ENCODE measurements at regions not wholly inside any gene's neighbourhood (a gene's known extent, or its start where the extent isn't known, plus 50 kb on each side); places are given as distances from the start of the nearest gene placed in this dataset.

DNA sequence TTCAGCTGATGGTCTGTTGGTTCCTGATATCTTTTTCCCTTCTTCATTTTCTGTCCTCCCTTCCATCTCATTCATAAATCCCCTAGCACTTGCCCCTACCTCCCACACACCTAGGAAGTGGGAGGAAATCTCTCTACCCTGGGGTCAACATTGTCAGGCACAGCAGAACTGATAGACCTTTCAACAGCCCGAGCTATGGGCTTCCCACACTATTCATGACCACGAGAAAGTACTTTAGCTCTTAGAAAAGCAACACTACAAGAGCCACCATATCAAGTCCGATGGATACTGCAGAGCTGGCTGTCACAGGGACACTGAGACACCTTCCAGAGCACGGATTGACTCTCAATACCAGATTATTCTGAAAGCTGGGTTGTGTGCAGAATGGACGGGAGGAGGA lies 180.6 kb upstream of the NEBL start:
- H3K27me3 Mint-ChIP-seq (ENCODE audit: insufficient read depth, unreplicated experiment): no peaks in the 10 kb centered on the region
- peaks cover 25% of the 10 kb centered on the region for H3K4me1 Mint-ChIP-seq (ENCODE audit: insufficient read depth, unreplicated experiment)
- H3K36me3 Mint-ChIP-seq (ENCODE audit: insufficient read depth, unreplicated experiment): peaks cover 6% of the 10 kb centered on the region
- no peak overlapping the region for H3K27ac Mint-ChIP-seq (ENCODE audit: low read depth, unreplicated experiment)
- TF ChIP-seq, protein P1, sequence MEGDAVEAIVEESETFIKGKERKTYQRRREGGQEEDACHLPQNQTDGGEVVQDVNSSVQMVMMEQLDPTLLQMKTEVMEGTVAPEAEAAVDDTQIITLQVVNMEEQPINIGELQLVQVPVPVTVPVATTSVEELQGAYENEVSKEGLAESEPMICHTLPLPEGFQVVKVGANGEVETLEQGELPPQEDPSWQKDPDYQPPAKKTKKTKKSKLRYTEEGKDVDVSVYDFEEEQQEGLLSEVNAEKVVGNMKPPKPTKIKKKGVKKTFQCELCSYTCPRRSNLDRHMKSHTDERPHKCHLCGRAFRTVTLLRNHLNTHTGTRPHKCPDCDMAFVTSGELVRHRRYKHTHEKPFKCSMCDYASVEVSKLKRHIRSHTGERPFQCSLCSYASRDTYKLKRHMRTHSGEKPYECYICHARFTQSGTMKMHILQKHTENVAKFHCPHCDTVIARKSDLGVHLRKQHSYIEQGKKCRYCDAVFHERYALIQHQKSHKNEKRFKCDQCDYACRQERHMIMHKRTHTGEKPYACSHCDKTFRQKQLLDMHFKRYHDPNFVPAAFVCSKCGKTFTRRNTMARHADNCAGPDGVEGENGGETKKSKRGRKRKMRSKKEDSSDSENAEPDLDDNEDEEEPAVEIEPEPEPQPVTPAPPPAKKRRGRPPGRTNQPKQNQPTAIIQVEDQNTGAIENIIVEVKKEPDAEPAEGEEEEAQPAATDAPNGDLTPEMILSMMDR (IDR thresholded peaks at IDR 0.05; ENCODE audit: unreplicated experiment): no peak
- CTCF ChIA-PET: interaction anchor here (0.5 to 7.6 kb wide), 20 partner anchors 9 to 416 kb away, joined by 3 to 120 read pairs (median 5); no protein-coding TSS in a partner anchor
- no peak for DNase-seq (ENCODE audit: unreplicated experiment)
- no TSS peak for BruUV-seq (replicated peaks)
- intact Hi-C loops (cut with micrococcal nuclease): loop anchor here (1.0 to 10.0 kb wide), 6 partner anchors 97 to 450 kb away; partner anchors contain the start of gene SKIDA1
- H3K9me3 Mint-ChIP-seq (ENCODE audit: unreplicated experiment): no peaks in the 10 kb centered on the region
- POLR2A ChIA-PET: interaction anchor here (0.7 to 2.4 kb wide), 4 partner anchors 95 to 194 kb away, joined by 3 to 8 read pairs (median 6); no protein-coding TSS in a partner anchor
- H3K4me3 Mint-ChIP-seq (ENCODE audit: unreplicated experiment): no peak overlapping the region

- intact Hi-C loops (cut with micrococcal nuclease): loop anchor here (5.0 to 10.0 kb wide), 2 partner anchors 418 to 451 kb away; partner anchors contain the start of gene SKIDA1
- BruUV-seq (replicated peaks): no TSS peak
These were observed 179.3 kb upstream of the NEBL start for GRCh38 chr10:21076381-21076780.

DNA sequence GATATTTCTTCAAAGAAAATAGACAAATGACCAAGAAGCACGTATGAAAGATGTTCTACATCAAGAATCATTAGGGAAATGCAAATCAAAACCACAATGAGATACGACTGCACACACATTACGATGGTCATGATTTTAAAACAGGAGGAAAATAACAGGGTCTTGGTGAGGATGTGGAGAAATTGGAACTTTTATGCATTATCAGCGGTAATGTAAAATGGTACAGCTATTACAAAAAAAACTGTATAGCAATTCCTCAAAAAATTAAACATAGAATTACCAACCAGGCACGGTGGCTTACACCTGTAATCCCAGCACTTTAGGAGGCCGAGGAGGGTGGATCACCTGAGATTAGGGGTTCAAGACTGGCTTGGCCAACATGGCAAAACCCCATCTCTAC lies 178.8 kb upstream of the NEBL start:
- DNase-seq (ENCODE audit: unreplicated experiment): no peak
- ChIA-PET POLR2A (interaction anchor here (1.0 kb wide), 1 partner anchor 193 kb away, joined by 3 read pairs; no protein-coding TSS in a partner anchor), CTCF (interaction anchor here (0.6 to 7.6 kb wide), 5 partner anchors 18 to 221 kb away, joined by 3 to 120 read pairs (median 3); no protein-coding TSS in a partner anchor)
- H3K9me3 Mint-ChIP-seq (ENCODE audit: unreplicated experiment): no peaks in the 10 kb centered on the region
- no peak overlapping the region for H3K4me3 Mint-ChIP-seq (ENCODE audit: unreplicated experiment)
- intact Hi-C loops (cut with micrococcal nuclease): loop anchor here (5.0 to 10.0 kb wide), 2 partner anchors 419 to 451 kb away; partner anchors contain the start of gene SKIDA1
- peaks cover 25% of the 10 kb centered on the region for H3K4me1 Mint-ChIP-seq (ENCODE audit: insufficient read depth, unreplicated experiment)
- no peaks in the 10 kb centered on the region for H3K27me3 Mint-ChIP-seq (ENCODE audit: insufficient read depth, unreplicated experiment)
- no peak overlapping the region for H3K27ac Mint-ChIP-seq (ENCODE audit: low read depth, unreplicated experiment)
- TF ChIP-seq, protein P1 (IDR thresholded peaks at IDR 0.05; ENCODE audit: unreplicated experiment): no peak
- peaks cover 4% of the 10 kb centered on the region for H3K36me3 Mint-ChIP-seq (ENCODE audit: insufficient read depth, unreplicated experiment)
- no TSS peak for BruUV-seq (replicated peaks)

More at GRCh38 chr10:21076381-21076780, 179.3 kb upstream of the NEBL start:
- H3K4me3 Mint-ChIP-seq (ENCODE audit: unreplicated experiment): no peak overlapping the region
- CTCF ChIA-PET: interaction anchor here (0.6 to 7.6 kb wide), 4 partner anchors 13 to 217 kb away, joined by 3 to 120 read pairs (median 7); no protein-coding TSS in a partner anchor
- POLR2A ChIA-PET: interaction anchor here (1.0 to 1.4 kb wide), 2 partner anchors 193 to 195 kb away, joined by 3 to 5 read pairs; no protein-coding TSS in a partner anchor
- H3K4me1 Mint-ChIP-seq (ENCODE audit: insufficient read depth, unreplicated experiment): peaks cover 25% of the 10 kb centered on the region
- no peaks in the 10 kb centered on the region for H3K27me3 Mint-ChIP-seq (ENCODE audit: insufficient read depth, unreplicated experiment)
- no peak for DNase-seq (ENCODE audit: unreplicated experiment)
- no peak overlapping the region for H3K27ac Mint-ChIP-seq (ENCODE audit: low read depth, unreplicated experiment)
- H3K36me3 Mint-ChIP-seq (ENCODE audit: insufficient read depth, unreplicated experiment): peaks cover 6% of the 10 kb centered on the region
- no peaks in the 10 kb centered on the region for H3K9me3 Mint-ChIP-seq (ENCODE audit: unreplicated experiment)
- TF ChIP-seq, protein P1 (IDR thresholded peaks at IDR 0.05; ENCODE audit: unreplicated experiment): no peak

DNA sequence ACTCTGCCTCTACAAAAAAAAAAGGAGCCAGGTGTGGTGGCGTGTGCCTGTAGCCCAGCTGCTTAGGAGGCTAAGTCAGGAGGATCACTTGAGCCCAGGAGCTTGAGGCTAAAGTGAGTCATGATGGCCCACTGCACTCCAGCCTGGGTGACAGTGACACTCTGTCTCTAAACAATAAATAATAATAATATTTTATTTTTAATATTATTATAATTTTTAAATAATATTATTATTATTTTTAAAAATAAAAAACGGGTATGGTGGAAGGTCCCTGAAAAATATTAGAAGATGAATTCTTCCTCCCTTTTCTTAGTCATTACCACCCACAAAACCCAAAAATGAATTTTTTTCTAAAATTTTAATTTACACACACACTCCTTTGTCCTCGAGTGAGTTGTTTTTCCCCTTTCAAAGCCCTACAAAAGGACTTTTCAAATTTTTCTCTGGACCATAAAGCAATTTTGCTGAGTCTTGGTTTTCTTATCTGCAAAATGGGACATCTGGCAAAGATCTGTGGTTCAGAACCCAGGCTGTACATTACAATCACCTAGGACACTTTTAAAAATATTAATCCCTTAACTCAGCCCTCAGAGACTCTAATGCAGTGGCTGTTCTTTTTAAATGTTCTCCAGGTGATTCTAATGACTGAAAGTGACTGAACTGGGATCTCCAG lies 174.0 kb upstream of the NEBL start:
- Mint-ChIP-seq H3K36me3 (ENCODE audit: insufficient read depth, unreplicated experiment) (peaks cover 9% of the 10 kb centered on the region), H3K4me3 (ENCODE audit: unreplicated experiment) (no peak overlapping the region), H3K9me3 (ENCODE audit: unreplicated experiment) (no peaks in the 10 kb centered on the region), H3K27me3 (ENCODE audit: insufficient read depth, unreplicated experiment) (no peaks in the 10 kb centered on the region), H3K27ac (ENCODE audit: low read depth, unreplicated experiment) (no peak overlapping the region), H3K4me1 (ENCODE audit: insufficient read depth, unreplicated experiment) (no peaks in the 10 kb centered on the region)
- DNase-seq (ENCODE audit: unreplicated experiment): no peak
- ChIA-PET CTCF (interaction anchor here (1.3 kb wide), 1 partner anchor 7 kb away, joined by 4 read pairs; no protein-coding TSS in a partner anchor), POLR2A (no interaction called here)
- no TSS peak for BruUV-seq (replicated peaks)
- intact Hi-C loops (cut with micrococcal nuclease): loop anchor here (10.0 kb wide), 1 partner anchor 424 kb away; no protein-coding TSS in a partner anchor
- TF ChIP-seq, protein P1 (IDR thresholded peaks at IDR 0.05; ENCODE audit: unreplicated experiment): no peak

All from MCF 10A (cell line).